Bronchial epithelial cell (primary cell): ENCODE measurements at regions not wholly inside any gene's neighbourhood (a gene's known extent, or its start where the extent isn't known, plus 50 kb on each side); places are given as distances from the start of the nearest gene placed in this dataset.

ENCODE experiments used
- DNase-seq: peaks from one replicate; pipeline ENCODE4 v3.0.0-alpha.2; 2010; ENCODE audit warnings: low read depth
- FAIRE-seq: peaks from 2 replicates; lab custom pipeline; 2011; peaks lifted over from hg19 to GRCh38; lab: Jason Lieb, UNC
- H3K27me3 ChIP-seq: 2 replicates; pipeline ENCODE4 v1.5.1; 2011; ENCODE audit warnings: low read length; ENCODE audit not compliant: control insufficient read depth, insufficient read depth
- H3K36me3 ChIP-seq: 2 replicates; pipeline ENCODE4 v1.5.1; 2011; ENCODE audit warnings: low read length; ENCODE audit not compliant: control insufficient read depth, insufficient read depth
- H3K4me3 ChIP-seq: 2 replicates; pipeline ENCODE4 v1.5.1; 2011; ENCODE audit warnings: mild to moderate bottlenecking, low read depth, low read length, control low read depth
- CTCF ChIP-seq: IDR thresholded peaks from 2 replicates; pipeline ENCODE4 v1.5.1; 2011; ENCODE audit warnings: mild to moderate bottlenecking, moderate library complexity, low read length, control low read depth, inconsistent platforms; ENCODE audit not compliant: insufficient read depth, severe bottlenecking

DNA sequence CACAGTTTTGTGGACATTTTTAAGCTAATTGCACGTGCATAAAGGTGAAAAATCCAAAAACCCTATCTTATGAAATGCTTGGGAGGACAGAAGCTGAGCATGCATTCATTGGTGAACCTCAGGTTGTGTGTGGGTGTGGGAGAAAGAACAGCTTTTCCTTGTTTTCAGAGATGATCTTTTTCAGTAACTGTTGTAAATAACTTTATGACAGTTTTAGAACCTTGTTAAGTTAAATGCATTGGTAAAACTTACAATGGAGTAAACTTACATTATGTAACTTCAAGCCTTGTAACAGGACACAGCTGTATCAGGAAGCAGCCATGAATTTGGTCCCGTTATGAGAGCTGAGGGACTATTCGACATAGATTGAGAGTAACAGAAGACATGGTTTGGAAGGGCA is 587.4 kb downstream of the GALC start:
- no peak overlapping the region for H3K4me3 ChIP-seq
- no peaks in the 10 kb centered on the region for H3K36me3 ChIP-seq
- H3K27me3 ChIP-seq = no peaks in the 10 kb centered on the region
- no peak for TF ChIP-seq CTCF
- FAIRE-seq = no peak
- no peak for DNase-seq

DNA sequence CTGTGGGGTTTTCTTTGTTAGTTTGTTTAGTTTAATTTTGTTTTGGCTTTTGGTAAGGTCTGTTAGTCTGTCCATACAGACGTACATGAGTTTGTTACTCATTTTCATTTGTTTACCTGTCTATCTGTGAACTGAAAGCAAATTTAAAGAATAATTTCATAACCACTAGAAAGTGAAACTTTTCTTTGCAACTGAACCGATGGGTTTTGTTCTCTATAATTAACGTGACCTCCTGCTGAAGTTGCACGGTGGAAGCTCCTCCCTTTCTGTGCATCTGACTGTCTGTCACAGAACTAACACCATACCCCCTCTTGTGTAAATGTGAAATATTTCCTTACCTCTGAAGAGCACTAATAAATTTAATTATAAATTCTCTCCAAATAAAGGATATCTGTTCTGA is 595.5 kb downstream of the GALC start:
- Histone ChIP-seq H3K36me3 (no peaks in the 10 kb centered on the region), H3K4me3 (no peak overlapping the region), H3K27me3 (no peaks in the 10 kb centered on the region)
- FAIRE-seq (no peak), DNase-seq (no peak)
- no peak for TF ChIP-seq CTCF

DNA sequence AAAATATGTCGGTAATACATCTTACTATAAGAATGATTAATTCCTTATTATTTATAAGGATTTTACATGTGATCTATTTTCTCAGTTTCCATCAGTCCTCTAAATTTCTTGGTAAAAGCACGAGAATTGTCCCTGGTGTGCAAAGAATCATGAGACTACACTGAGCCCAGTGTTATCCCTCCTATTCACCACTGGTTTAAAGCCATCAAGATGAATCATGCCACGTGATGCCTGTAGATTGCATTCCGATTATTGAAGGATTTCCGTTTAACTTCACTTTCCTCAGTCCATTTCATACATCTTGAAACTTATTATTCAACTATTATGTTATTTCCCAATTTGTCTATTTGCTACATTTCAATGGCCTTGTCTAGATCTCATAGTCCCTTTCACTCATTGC is 601.9 kb downstream of the GALC start:
- DNase-seq = no peak
- FAIRE-seq = no peak
- Histone ChIP-seq H3K4me3 (no peak overlapping the region), H3K27me3 (no peaks in the 10 kb centered on the region), H3K36me3 (no peaks in the 10 kb centered on the region)
- TF ChIP-seq CTCF = no peak

GRCh38 chr14:87388946-87389345 is 604.0 kb downstream of the GALC start:
- no peak for TF ChIP-seq CTCF
- DNase-seq (no peak), FAIRE-seq (no peak)
- no peak overlapping the region for H3K4me3 ChIP-seq
- H3K36me3 ChIP-seq = no peaks in the 10 kb centered on the region
- H3K27me3 ChIP-seq = no peaks in the 10 kb centered on the region

DNA sequence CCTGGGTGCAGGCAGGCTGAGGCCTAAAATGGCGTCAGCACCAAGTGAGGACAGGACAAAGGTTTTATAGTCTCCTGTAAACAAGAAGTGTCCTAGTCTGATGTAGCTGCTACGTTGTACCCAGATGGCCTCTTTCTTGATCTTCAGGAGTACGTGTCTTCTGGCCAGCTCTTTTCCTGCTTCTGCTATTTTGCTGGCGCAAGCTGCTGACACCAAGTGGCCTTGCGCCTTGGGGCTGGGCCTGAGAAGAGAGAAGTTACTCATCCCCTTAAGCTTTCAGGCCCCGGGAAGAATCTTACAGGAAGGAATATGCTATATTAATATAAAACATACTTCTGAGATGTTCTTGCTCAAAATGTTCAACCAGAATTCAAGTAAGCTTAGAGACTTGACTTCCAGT is 605.2 kb downstream of the GALC start:
- no peak overlapping the region for H3K4me3 ChIP-seq
- FAIRE-seq = no peak
- no peaks in the 10 kb centered on the region for H3K36me3 ChIP-seq
- H3K27me3 ChIP-seq = no peaks in the 10 kb centered on the region
- no peak for DNase-seq
- no peak for TF ChIP-seq CTCF

DNA sequence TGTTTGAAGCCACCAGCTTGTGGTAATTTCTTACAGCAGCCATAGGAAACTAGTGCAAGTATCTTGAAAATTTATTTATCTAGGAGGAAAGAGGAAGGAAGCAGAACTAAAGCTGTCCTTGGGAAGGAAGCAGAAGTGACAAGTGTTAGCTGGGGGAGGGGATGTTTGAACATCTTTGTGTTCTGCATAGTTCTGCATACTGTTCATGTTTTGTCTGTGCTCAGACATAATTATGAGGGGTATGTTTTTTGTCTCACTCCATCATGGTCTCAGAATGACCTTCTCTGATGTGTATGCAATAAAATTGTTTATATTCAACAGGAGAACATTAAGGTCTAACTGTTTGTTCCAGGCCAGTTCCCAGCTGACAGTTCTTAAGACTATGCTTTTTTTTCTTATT is 606.5 kb downstream of the GALC start:
- DNase-seq (no peak), FAIRE-seq (no peak)
- no peak for TF ChIP-seq CTCF
- Histone ChIP-seq H3K4me3 (no peak overlapping the region), H3K27me3 (no peaks in the 10 kb centered on the region), H3K36me3 (no peaks in the 10 kb centered on the region)
